ENCODE measurements at regions not wholly inside any gene's neighbourhood (a gene's known extent, or its start where the extent isn't known, plus 50 kb on each side); places are given as distances from the start of the nearest gene placed in this dataset.

- no peak for TF ChIP-seq CTCF (conservative IDR thresholded peaks at IDR 0.05; ENCODE audit: low read length)
- TF ChIP-seq EZH2phosphoT487 (IDR thresholded peaks at IDR 0.05; ENCODE audit: borderline replicate concordance, low read depth, low read length) = no peak
Measured at GRCh38 chr12:38101753-38102152, 214.8 kb upstream of the ALG10B start.
